Transverse colon (tissue), 4 donors: ENCODE measurements at regions not wholly inside any gene's neighbourhood (a gene's known extent, or its start where the extent isn't known, plus 50 kb on each side); places are given as distances from the start of the nearest gene placed in this dataset.

Source experiments
- DNase-seq: peaks from one replicate; pipeline ENCODE4 v3.0.0-alpha.2; 2019
- H3K27ac ChIP-seq, 4 donors: fragments of 200-600 bp; sonication (generic); 2 replicates each; pipeline ENCODE4 v1.5.1; 2016 to 2018; ENCODE audit warnings: inconsistent platforms in 4 of 4
- H3K27me3 ChIP-seq: fragments of 200-600 bp; sonication (generic); 2 replicates; pipeline ENCODE4 v1.5.1; 2017; ENCODE audit warnings: inconsistent platforms
- H3K36me3 ChIP-seq, 4 donors: fragments of 200-600 bp; sonication (generic); 2 replicates each; pipeline ENCODE4 v1.5.1; 2017 to 2019; ENCODE audit warnings: inconsistent platforms in 4 of 4
- H3K4me1 ChIP-seq, 4 donors: fragments of 200-600 bp; sonication (generic); 2 replicates each; pipeline ENCODE4 v1.5.1; 2017 to 2020; ENCODE audit warnings: inconsistent platforms in 4 of 4
- H3K4me3 ChIP-seq, 4 donors: fragments of 200-600 bp; sonication (generic); 1 replicate in 1 of 4; 2 replicates in 3 of 4; pipeline versions ENCODE4 v1.5.1 to v1.6.1; 2017 to 2019; ENCODE audit warnings: inconsistent platforms in 4 of 4
- H3K9me3 ChIP-seq, 2 donors: fragments of 200-600 bp; sonication (generic); 2 replicates each; pipeline ENCODE4 v1.5.1; 2017 to 2019; ENCODE audit warnings: inconsistent platforms in 2 of 2
- EP300 ChIP-seq: sonication (generic); formaldehyde crosslinking; IDR thresholded peaks from one replicate; pipeline ENCODE4 v1.6.1; 2017; ENCODE audit warnings: antibody characterized with exemption, low read depth
- POLR2A ChIP-seq: fragments of 450-650 bp; IDR thresholded peaks from one replicate; pipeline ENCODE4 v1.6.1; 2016; ENCODE audit warnings: antibody characterized with exemption, mild to moderate bottlenecking, moderate library complexity
- POLR2AphosphoS5 ChIP-seq, 3 donors: sonication (generic); formaldehyde crosslinking; IDR thresholded peaks; one replicate each; pipeline ENCODE4 v1.6.1; 2016; ENCODE audit warnings: antibody characterized with exemption in 3 of 3
- WGBS, 2 donors: methylation state at CpG; one replicate each; pipeline ENCODE4 v1.1.5; 2018; ENCODE audit warnings: low coverage in 1 of 2; 5-methylcytosine and 5-hydroxymethylcytosine counted together
- in situ Hi-C, 4 donors: fragments of 200-750 bp; cut with MboI; loops; one replicate each; pipeline versions ENCODE4 v1.15.0 to v1.15.1; 2017; ENCODE audit warnings: low sequenced_read_pairs in 3 of 4, low pct_ligation_motif_present in 1 of 4, low pct_unique_long_range_greater_than_20kb in 1 of 4
- intact Hi-C: fragments of 100-400 bp; cut with DNase I; formaldehyde crosslinking; loops from one replicate; pipeline ENCODE4 v1.15.1; 2023; ENCODE audit warnings: low total_unique reads
- TF ChIP-seq, protein P1 (sequence below), 5 experiments: fragments of 200-600 bp in 3 of 5; fragments of 450-650 bp in 2 of 5; sonication (generic) in 3 of 5; IDR thresholded peaks; 1 replicate in 2 of 5; 2 replicates in 3 of 5; pipeline ENCODE4 v1.5.1; 2016 to 2017; ENCODE audit warnings: antibody characterized with exemption in 5 of 5, inconsistent platforms in 3 of 5, mild to moderate bottlenecking in 2 of 5, moderate library complexity in 1 of 5

DNA sequence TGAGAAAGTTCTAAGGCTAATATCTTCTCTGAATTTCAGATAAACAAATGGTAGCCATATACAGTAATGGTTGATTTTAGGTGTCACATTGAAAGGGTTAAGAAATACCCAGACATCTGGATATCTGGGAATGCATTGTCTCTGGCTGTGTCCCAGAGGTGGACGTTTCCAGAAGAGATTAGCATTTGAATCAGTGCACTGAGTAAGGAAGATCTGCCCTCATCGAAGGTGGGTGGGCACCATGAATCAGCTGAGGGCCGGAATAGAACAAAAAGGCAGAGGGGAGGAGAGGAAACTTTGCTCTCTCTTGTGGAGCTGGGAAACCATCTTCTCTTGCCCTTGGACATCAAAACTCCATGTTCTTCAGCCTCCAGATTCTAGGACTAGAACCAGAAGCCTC, 554.4 kb downstream of the IRX1 start:
- Histone ChIP-seq H3K4me3 (no peak overlapping the region), H3K27ac (no peak overlapping the region), H3K27me3 (no peaks in the 10 kb centered on the region), H3K36me3 (no peaks in the 10 kb centered on the region), H3K4me1 (no peaks in the 10 kb centered on the region), H3K9me3 (no peaks in the 10 kb centered on the region)
- intact Hi-C loops = no loop called here
- TF ChIP-seq, protein P1, sequence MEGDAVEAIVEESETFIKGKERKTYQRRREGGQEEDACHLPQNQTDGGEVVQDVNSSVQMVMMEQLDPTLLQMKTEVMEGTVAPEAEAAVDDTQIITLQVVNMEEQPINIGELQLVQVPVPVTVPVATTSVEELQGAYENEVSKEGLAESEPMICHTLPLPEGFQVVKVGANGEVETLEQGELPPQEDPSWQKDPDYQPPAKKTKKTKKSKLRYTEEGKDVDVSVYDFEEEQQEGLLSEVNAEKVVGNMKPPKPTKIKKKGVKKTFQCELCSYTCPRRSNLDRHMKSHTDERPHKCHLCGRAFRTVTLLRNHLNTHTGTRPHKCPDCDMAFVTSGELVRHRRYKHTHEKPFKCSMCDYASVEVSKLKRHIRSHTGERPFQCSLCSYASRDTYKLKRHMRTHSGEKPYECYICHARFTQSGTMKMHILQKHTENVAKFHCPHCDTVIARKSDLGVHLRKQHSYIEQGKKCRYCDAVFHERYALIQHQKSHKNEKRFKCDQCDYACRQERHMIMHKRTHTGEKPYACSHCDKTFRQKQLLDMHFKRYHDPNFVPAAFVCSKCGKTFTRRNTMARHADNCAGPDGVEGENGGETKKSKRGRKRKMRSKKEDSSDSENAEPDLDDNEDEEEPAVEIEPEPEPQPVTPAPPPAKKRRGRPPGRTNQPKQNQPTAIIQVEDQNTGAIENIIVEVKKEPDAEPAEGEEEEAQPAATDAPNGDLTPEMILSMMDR (IDR thresholded peaks at IDR 0.05) = no peak
- 64 to 70% methylated on average over 3 of the region's 3 CpGs for WGBS, 2 donors
- in situ Hi-C loops = no loop called here
- no peak for DNase-seq

DNA sequence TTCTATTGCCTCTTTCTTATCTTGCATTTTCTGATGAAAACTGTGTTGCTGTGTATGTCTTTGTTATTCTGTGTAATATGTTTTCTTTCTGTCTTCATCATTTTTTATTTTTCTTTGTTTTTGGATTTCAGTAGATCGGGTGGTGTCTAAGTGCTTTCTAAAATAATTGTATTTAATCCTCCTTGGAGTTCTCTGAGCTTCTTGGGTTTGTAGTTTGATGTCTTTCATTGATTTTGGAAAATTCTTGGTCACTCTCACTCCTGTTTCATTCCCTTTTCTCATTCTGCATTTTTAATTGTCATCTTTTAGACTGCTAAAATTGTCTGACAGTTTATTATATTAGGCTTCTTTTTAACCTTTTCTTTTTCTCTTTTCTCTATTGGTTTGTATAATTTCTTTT, 560.5 kb downstream of the IRX1 start:
- 82 to 90% methylated on average over 1 of the region's 1 CpG for WGBS, 2 donors
- TF ChIP-seq, protein P1 (IDR thresholded peaks at IDR 0.05) = no peak
- no peak for TF ChIP-seq POLR2AphosphoS5 (IDR thresholded peaks at IDR 0.05)
- TF ChIP-seq POLR2A = no peak
- TF ChIP-seq EP300 = no peak
- Histone ChIP-seq H3K4me3 (no peak overlapping the region), H3K36me3 (no peaks in the 10 kb centered on the region), H3K9me3 (no peaks in the 10 kb centered on the region), H3K27me3 (no peaks in the 10 kb centered on the region), H3K27ac (no peak overlapping the region), H3K4me1 (no peaks in the 10 kb centered on the region)
- in situ Hi-C loops = no loop called here
- DNase-seq = no peak
- intact Hi-C loops = no loop called here

DNA sequence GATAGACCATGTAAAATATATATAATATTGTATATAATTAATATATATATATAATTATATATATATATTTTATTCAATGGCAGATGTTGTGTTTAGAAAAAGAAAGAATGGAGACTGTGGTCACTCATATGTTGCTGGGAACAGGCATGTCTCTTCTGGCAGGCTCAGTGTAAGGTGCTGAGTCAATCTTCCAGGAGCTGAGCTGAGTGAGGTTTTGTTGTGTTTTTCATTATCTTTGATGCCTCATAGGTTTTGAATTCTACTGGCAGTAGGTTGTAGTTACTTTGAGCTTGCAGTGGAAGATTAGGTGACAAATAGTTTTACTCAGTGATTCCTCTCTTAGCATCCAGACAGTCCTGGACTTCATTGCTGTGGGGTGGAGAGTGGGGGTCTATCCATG, 561.3 kb downstream of the IRX1 start:
- no peak for DNase-seq
- no peak overlapping the region for H3K27ac ChIP-seq
- no peaks in the 10 kb centered on the region for H3K4me1 ChIP-seq
- intact Hi-C loops = no loop called here
- no peaks in the 10 kb centered on the region for H3K27me3 ChIP-seq
- in situ Hi-C loops = no loop called here
- no peak overlapping the region for H3K4me3 ChIP-seq
- no peaks in the 10 kb centered on the region for H3K9me3 ChIP-seq
- TF ChIP-seq EP300 = no peak
- TF ChIP-seq POLR2AphosphoS5 (IDR thresholded peaks at IDR 0.05) = no peak
- TF ChIP-seq, protein P1 (IDR thresholded peaks at IDR 0.05) = no peak
- TF ChIP-seq POLR2A = no peak
- H3K36me3 ChIP-seq = no peaks in the 10 kb centered on the region

DNA sequence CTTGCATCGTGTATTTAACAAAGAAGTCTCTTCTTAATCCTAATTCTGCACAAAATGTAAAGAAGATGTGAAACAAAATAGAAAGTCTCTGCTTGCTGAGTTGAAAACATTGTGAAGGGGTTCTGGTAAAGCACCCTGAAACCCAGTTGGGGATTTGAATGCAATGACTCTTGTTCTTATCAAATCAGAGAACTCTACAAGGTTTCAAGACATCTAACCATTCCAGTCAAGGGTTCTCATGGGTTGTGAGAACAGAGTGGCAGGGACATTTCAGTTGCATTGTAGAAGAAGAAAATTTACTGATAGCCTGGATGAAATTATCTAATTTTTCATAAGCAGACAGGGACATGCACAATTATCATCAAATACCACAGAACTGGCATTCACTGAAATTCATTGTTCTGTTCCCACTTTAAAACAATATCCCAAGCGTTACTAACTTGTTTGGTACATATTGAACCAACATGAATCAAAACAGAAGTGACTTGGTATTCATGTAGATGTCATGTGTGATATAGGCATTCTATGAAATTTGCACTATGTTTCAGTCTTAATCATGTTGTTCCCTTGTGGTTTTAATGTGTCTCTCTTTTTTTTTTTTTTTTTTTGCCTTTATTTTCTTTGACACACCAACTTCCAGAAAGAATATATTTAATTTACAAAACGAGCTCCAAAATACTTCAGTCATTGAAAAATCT, 563.3 kb downstream of the IRX1 start:
- TF ChIP-seq POLR2A (no peak), POLR2AphosphoS5 (IDR thresholded peaks at IDR 0.05) (no peak), EP300 (no peak)
- TF ChIP-seq, protein P1 (IDR thresholded peaks at IDR 0.05) = no peak
- no peaks in the 10 kb centered on the region for H3K9me3 ChIP-seq

More for the DNA sequence above, 563.3 kb downstream of the IRX1 start:
- DNase-seq = no peak
- no peaks in the 10 kb centered on the region for H3K27me3 ChIP-seq
- no peaks in the 10 kb centered on the region for H3K36me3 ChIP-seq
- no peak overlapping the region for H3K27ac ChIP-seq
- no peak overlapping the region for H3K4me3 ChIP-seq
- in situ Hi-C loops (no loop called here), intact Hi-C loops (no loop called here)
- 67 to 78% methylated on average over 3 of the region's 3 CpGs for WGBS, 2 donors
- H3K4me1 ChIP-seq = no peaks in the 10 kb centered on the region
